H1 (cell line): ENCODE measurements at regions not wholly inside any gene's neighbourhood (a gene's known extent, or its start where the extent isn't known, plus 50 kb on each side); places are given as distances from the start of the nearest gene placed in this dataset.

ENCODE experiments used
- CTCF ChIA-PET: fragments of 300-600 bp; sonication (Branson Sonifier 250); formaldehyde crosslinking; loops from one replicate; lab custom pipeline; 2021; ENCODE audit not compliant: partially characterized antibody; lab: Charles Lee
- POLR2A ChIA-PET: fragments of 300-600 bp; sonication (Branson Sonifier 250); formaldehyde crosslinking; loops from one replicate; lab custom pipeline; 2021; ENCODE audit warnings: inconsistent platforms; ENCODE audit not compliant: partially characterized antibody; lab: Charles Lee
- DNase-seq, 2 experiments: peaks; one replicate each; pipeline versions ENCODE4 v3.0.0 to v3.0.0-alpha.2; 2010 to 2022; ENCODE audit warnings: low spot score in 2 of 2, low read depth in 1 of 2, mixed read lengths in 1 of 2
- FAIRE-seq: peaks from 2 replicates; lab custom pipeline; 2011; peaks lifted over from hg19 to GRCh38; lab: Jason Lieb, UNC
- H2AFZ ChIP-seq: 2 replicates; pipeline ENCODE4 v1.8.1; 2012; ENCODE audit warnings: low read length, inconsistent platforms
- H2AK5ac ChIP-seq: 2 replicates; pipeline ENCODE4 v1.6.1; 2013; ENCODE audit warnings: low read depth, low read length
- H2BK120ac ChIP-seq: replicated peaks from 2 replicates; pipeline ENCODE3; 2013; ENCODE audit warnings: low read depth, low read length, inconsistent platforms
- H2BK12ac ChIP-seq: 2 replicates; pipeline ENCODE4 v1.6.1; 2013; ENCODE audit warnings: low read depth, low read length
- H2BK15ac ChIP-seq: 2 replicates; pipeline ENCODE4 v1.6.1; 2013; ENCODE audit warnings: low read length
- H2BK20ac ChIP-seq: 2 replicates; pipeline ENCODE4 v1.6.1; 2013; ENCODE audit warnings: low read length
- H2BK5ac ChIP-seq: 2 replicates; pipeline ENCODE4 v1.6.1; 2013; ENCODE audit warnings: low read depth, low read length
- H3K14ac ChIP-seq: 2 replicates; pipeline ENCODE4 v1.6.1; 2013; ENCODE audit warnings: inconsistent platforms; ENCODE audit not compliant: insufficient read length
- H3K18ac ChIP-seq: 2 replicates; pipeline ENCODE4 v1.6.1; 2013; ENCODE audit warnings: low read length; ENCODE audit errors: extremely low read depth
- H3K23ac ChIP-seq: 2 replicates; pipeline ENCODE4 v1.6.1; 2013; ENCODE audit warnings: inconsistent platforms; ENCODE audit not compliant: insufficient read length
- H3K23me2 ChIP-seq: 2 replicates; pipeline ENCODE4 v1.6.1; 2013; ENCODE audit warnings: low read depth, low read length
- H3K27ac ChIP-seq: 2 replicates; pipeline ENCODE4 v1.6.1; 2011; ENCODE audit warnings: low read depth, low read length, inconsistent platforms
- H3K27me3 ChIP-seq, 4 experiments: replicated peaks in 1 of 4; 1 replicate in 1 of 4; 2 replicates in 3 of 4; pipeline versions ENCODE4 v1.6.1 to v1.8.1; 2011 to 2013; ENCODE audit warnings: low read length in 3 of 4, mild to moderate bottlenecking in 3 of 4, inconsistent platforms in 2 of 4, mixed read lengths in 2 of 4, moderate library complexity in 1 of 4; ENCODE audit not compliant: control insufficient read depth in 3 of 4, insufficient read depth in 3 of 4; ENCODE audit errors: extremely low read depth in 1 of 4
- H3K36me3 ChIP-seq, 4 experiments: 2 replicates each; pipeline versions ENCODE4 v1.6.1 to v1.8.1; 2011 to 2013; ENCODE audit warnings: mild to moderate bottlenecking in 4 of 4, low read length in 3 of 4, moderate library complexity in 2 of 4, control low read depth in 1 of 4, inconsistent platforms in 1 of 4; ENCODE audit not compliant: insufficient read depth in 4 of 4, control insufficient read depth in 2 of 4
- H3K4ac ChIP-seq: replicated peaks from 2 replicates; pipeline ENCODE3; 2013; ENCODE audit warnings: low read length, low read depth, mixed read lengths, inconsistent platforms; ENCODE audit not compliant: insufficient read length
- H3K4me1 ChIP-seq, 4 experiments: replicated peaks in 1 of 4; 1 replicate in 1 of 4; 2 replicates in 3 of 4; pipeline versions ENCODE4 v1.6.1 to v1.8.1; 2011 to 2013; ENCODE audit warnings: low read length in 3 of 4, inconsistent platforms in 2 of 4, mixed read lengths in 1 of 4; ENCODE audit not compliant: insufficient read depth in 4 of 4, control insufficient read depth in 3 of 4
- H3K4me2 ChIP-seq, 2 experiments: 2 replicates each; pipeline versions ENCODE4 v1.6.1 to v1.8.1; 2011 to 2013; ENCODE audit warnings: low read depth in 2 of 2, low read length in 2 of 2, control low read depth in 1 of 2, inconsistent platforms in 1 of 2, mild to moderate bottlenecking in 1 of 2; ENCODE audit not compliant: insufficient read depth in 1 of 2
- H3K4me3 ChIP-seq, 4 experiments: fragments of 200-600, 300-600 bp in 1 of 4; sonication (generic), shearing (Covaris generic), sonication (Bioruptor Twin) in 1 of 4; 2 replicates each; pipeline versions ENCODE4 v1.5.1 to v1.8.1; 2011 to 2016; ENCODE audit warnings: low read length in 4 of 4, low read depth in 3 of 4, control low read depth in 2 of 4, inconsistent platforms in 2 of 4, mild to moderate bottlenecking in 2 of 4, mixed read lengths in 1 of 4, moderate library complexity in 1 of 4; ENCODE audit not compliant: insufficient read depth in 2 of 4; ENCODE audit errors: extremely low read depth in 1 of 4
- H3K56ac ChIP-seq: replicated peaks from 2 replicates; pipeline ENCODE3; 2013; ENCODE audit warnings: low read depth, mild to moderate bottlenecking, mixed read lengths, low read length, inconsistent platforms; ENCODE audit not compliant: insufficient read length
- H3K79me1 ChIP-seq: 2 replicates; pipeline ENCODE4 v1.6.1; 2013; ENCODE audit warnings: low read depth, low read length, control low read depth
- H3K79me2 ChIP-seq, 2 experiments: 2 replicates each; pipeline versions ENCODE4 v1.6.1 to v1.8.1; 2012 to 2013; ENCODE audit warnings: low read length in 2 of 2, mild to moderate bottlenecking in 2 of 2, inconsistent platforms in 1 of 2; ENCODE audit not compliant: insufficient read depth in 2 of 2, control insufficient read depth in 1 of 2
- H3K9ac ChIP-seq, 4 experiments: replicated peaks in 1 of 4; 1 replicate in 1 of 4; 2 replicates in 3 of 4; pipeline versions ENCODE4 v1.6.1 to v1.8.1; 2011 to 2013; ENCODE audit warnings: low read depth in 3 of 4, low read length in 3 of 4, control low read depth in 2 of 4, mild to moderate bottlenecking in 2 of 4, moderate library complexity in 2 of 4, inconsistent platforms in 1 of 4; ENCODE audit errors: extremely low read depth in 1 of 4
- H3K9me3 ChIP-seq, 2 experiments: 2 replicates each; pipeline versions ENCODE4 v1.6.1 to v1.8.1; 2012 to 2013; ENCODE audit warnings: mild to moderate bottlenecking in 2 of 2, moderate library complexity in 2 of 2, control low read depth in 1 of 2, inconsistent platforms in 1 of 2, low read depth in 1 of 2, low read length in 1 of 2, mixed read lengths in 1 of 2; ENCODE audit not compliant: insufficient read depth in 2 of 2
- H4K20me1 ChIP-seq, 2 experiments: replicated peaks in 1 of 2; 2 replicates each; pipeline versions ENCODE3 to v1.8.1; 2011 to 2013; ENCODE audit warnings: inconsistent platforms in 2 of 2, low read length in 2 of 2, mild to moderate bottlenecking in 1 of 2; ENCODE audit not compliant: insufficient read depth in 2 of 2, control insufficient read depth in 1 of 2
- H4K5ac ChIP-seq: 2 replicates; pipeline ENCODE4 v1.6.1; 2013; ENCODE audit warnings: low read length, low read depth, mixed read lengths, inconsistent platforms; ENCODE audit not compliant: insufficient read length
- H4K8ac ChIP-seq: 2 replicates; pipeline ENCODE4 v1.8.0; 2013; ENCODE audit warnings: mild to moderate bottlenecking, moderate library complexity, low read length, inconsistent platforms; ENCODE audit not compliant: insufficient read depth; ENCODE audit errors: extremely low read depth
- H4K91ac ChIP-seq: replicated peaks from 2 replicates; pipeline ENCODE3; 2013; ENCODE audit warnings: low read length, mixed read lengths, inconsistent platforms; ENCODE audit not compliant: insufficient read length
- BACH1 ChIP-seq: IDR thresholded peaks from 2 replicates; pipeline ENCODE4 v1.6.1; 2012; ENCODE audit warnings: low read length, improper control_type of control experiment
- BRCA1 ChIP-seq: IDR thresholded peaks from 2 replicates; pipeline ENCODE4 v1.6.1; 2012; ENCODE audit warnings: low read depth, low read length, improper control_type of control experiment
- CBX5 ChIP-seq: fragments of 300-800, 300-1000 bp; sonication (generic); IDR thresholded peaks from 2 replicates; pipeline ENCODE4 v1.7.1; 2016; ENCODE audit warnings: antibody characterized with exemption, low read length, low read depth
- CREB1 ChIP-seq: IDR thresholded peaks from 2 replicates; pipeline ENCODE4 v1.6.1; 2012; ENCODE audit warnings: inconsistent platforms
- KDM1A ChIP-seq: fragments of 200-600, 300-600 bp; sonication (generic); IDR thresholded peaks from 2 replicates; pipeline ENCODE4 v1.7.1; 2016; ENCODE audit warnings: mild to moderate bottlenecking, low read length, borderline replicate concordance
- PHF8 ChIP-seq: fragments of 200-600 bp; sonication (generic); conservative IDR thresholded peaks from 2 replicates; pipeline ENCODE4 v1.7.1; 2012; ENCODE audit warnings: low read depth, mild to moderate bottlenecking, inconsistent platforms, low read length, moderate library complexity
- POLR2A ChIP-seq, 2 experiments: IDR thresholded peaks; 1 replicate in 1 of 2; 2 replicates in 1 of 2; pipeline ENCODE4 v1.6.1; 2011; ENCODE audit warnings: low read depth in 2 of 2, low read length in 2 of 2, mild to moderate bottlenecking in 2 of 2; ENCODE audit errors: control extremely low read depth in 1 of 2
- POU5F1 ChIP-seq: IDR thresholded peaks from 2 replicates; pipeline ENCODE4 v1.6.1; 2011; ENCODE audit warnings: low read depth, mild to moderate bottlenecking, low read length, moderate library complexity
- RBBP5 ChIP-seq: IDR thresholded peaks from 2 replicates; pipeline ENCODE4 v1.7.1; 2012; ENCODE audit warnings: low read depth, mild to moderate bottlenecking, inconsistent platforms, low read length, moderate library complexity, borderline replicate concordance
- TAF1 ChIP-seq: IDR thresholded peaks from 2 replicates; pipeline ENCODE4 v1.6.1; 2011; ENCODE audit warnings: mild to moderate bottlenecking, low read depth, low read length
- TAF7 ChIP-seq: optimal IDR thresholded peaks from 2 replicates; pipeline ENCODE3; 2011; ENCODE audit warnings: low read depth, mild to moderate bottlenecking, inconsistent platforms, low read length, moderate library complexity, borderline replicate concordance
- WGBS, 2 experiments: shearing (Covaris generic) in 1 of 2; methylation state at CpG; one replicate each; pipeline versions ENCODE4 v1.1.6 to v1.1.7; 2013 to 2015; ENCODE audit warnings: low lambda C conversion rate in 2 of 2, mixed read lengths in 2 of 2, inconsistent platforms in 1 of 2, low coverage in 1 of 2, missing lambda C conversion rate in 1 of 2; ENCODE audit not compliant: insufficient replicate concordance in 2 of 2, insufficient coverage in 1 of 2, insufficient read length in 1 of 2; ENCODE audit errors: extremely low coverage in 1 of 2, missing lambda C conversion rate in 1 of 2; 5-methylcytosine and 5-hydroxymethylcytosine counted together
- TF ChIP-seq, protein P1 (sequence below): IDR thresholded peaks from 2 replicates; pipeline ENCODE4 v1.6.1; 2011; ENCODE audit warnings: low read length, improper control_type of control experiment
- TF ChIP-seq, protein P2 (sequence below): IDR thresholded peaks from 2 replicates; pipeline ENCODE4 v1.6.1; 2011; ENCODE audit warnings: low read depth, mild to moderate bottlenecking, low read length; ENCODE audit not compliant: insufficient read depth

DNA sequence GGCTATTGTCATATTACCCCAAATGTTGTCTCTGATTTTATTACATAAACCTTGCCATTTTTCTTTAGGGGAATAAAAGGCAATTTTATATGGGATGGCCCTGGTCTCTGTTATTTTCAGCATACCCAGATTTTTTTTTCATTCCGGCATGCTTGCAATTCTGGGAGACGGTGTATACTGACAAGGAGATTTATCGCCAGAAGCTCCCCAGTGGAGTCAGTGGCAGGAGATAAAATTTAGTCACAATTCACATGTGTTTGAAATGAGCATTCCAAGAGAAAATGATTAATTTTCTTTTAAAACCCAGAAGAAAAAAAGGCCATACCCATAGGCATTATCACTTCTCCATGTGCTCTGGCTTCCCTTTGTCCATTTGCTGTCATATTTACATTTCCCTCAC is 250.8 kb upstream of the RSPO3 start:
- Histone ChIP-seq H3K4me1 (no peaks in the 10 kb centered on the region), H2AK5ac (no peak overlapping the region), H4K5ac (no peak overlapping the region), H3K4ac (no peak overlapping the region), H2AFZ (no peak overlapping the region), H3K23ac (no peak overlapping the region), H3K4me3 (no peak overlapping the region), H2BK5ac (no peak overlapping the region), H3K14ac (no peak overlapping the region), H3K9me3 (no peaks in the 10 kb centered on the region), H3K79me2 (no peaks in the 10 kb centered on the region), H2BK20ac (no peak overlapping the region), H3K79me1 (no peaks in the 10 kb centered on the region), H2BK120ac (no peak overlapping the region), H4K91ac (no peak overlapping the region), H3K9ac (no peak overlapping the region), H3K27me3 (no peaks in the 10 kb centered on the region), H4K20me1 (no peaks in the 10 kb centered on the region), H3K23me2 (no peaks in the 10 kb centered on the region), H3K4me2 (no peak overlapping the region), H2BK12ac (no peak overlapping the region), H3K27ac (no peak overlapping the region), H2BK15ac (no peak overlapping the region), H3K36me3 (no peaks in the 10 kb centered on the region), H3K56ac (no peak overlapping the region), H4K8ac (no peak overlapping the region), H3K18ac (no peak overlapping the region)
- CTCF ChIA-PET: no interaction called here
- POLR2A ChIA-PET: no interaction called here
- no peak for FAIRE-seq
- DNase-seq: no peak
- WGBS, 2 experiments: 98% methylated on average over 3 of the region's 3 CpGs; no CpG with 5 or more reads in 1 of the 2 experiments
- TF ChIP-seq BACH1 (no peak), TAF7 (no peak), POLR2A (IDR thresholded peaks at IDR 0.05; ENCODE audit: control extremely low read depth in 1 of 2, low read depth in 2 of 2, low read length in 2 of 2) (no peak), RBBP5 (no peak), CBX5 (no peak), PHF8 (no peak), POU5F1 (no peak), BRCA1 (no peak), TAF1 (no peak), KDM1A (no peak), CREB1 (no peak)
- TF ChIP-seq, protein P1, sequence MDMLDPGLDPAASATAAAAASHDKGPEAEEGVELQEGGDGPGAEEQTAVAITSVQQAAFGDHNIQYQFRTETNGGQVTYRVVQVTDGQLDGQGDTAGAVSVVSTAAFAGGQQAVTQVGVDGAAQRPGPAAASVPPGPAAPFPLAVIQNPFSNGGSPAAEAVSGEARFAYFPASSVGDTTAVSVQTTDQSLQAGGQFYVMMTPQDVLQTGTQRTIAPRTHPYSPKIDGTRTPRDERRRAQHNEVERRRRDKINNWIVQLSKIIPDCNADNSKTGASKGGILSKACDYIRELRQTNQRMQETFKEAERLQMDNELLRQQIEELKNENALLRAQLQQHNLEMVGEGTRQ: no peak
- TF ChIP-seq, protein P2, sequence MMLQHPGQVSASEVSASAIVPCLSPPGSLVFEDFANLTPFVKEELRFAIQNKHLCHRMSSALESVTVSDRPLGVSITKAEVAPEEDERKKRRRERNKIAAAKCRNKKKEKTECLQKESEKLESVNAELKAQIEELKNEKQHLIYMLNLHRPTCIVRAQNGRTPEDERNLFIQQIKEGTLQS: no peak
